A673 (cell line): ENCODE measurements at regions not wholly inside any gene's neighbourhood (a gene's known extent, or its start where the extent isn't known, plus 50 kb on each side); places are given as distances from the start of the nearest gene placed in this dataset.
"Not testable (repeated sequence)": the region's sequence is repeated elsewhere in the genome, so short reads cannot be mapped to it uniquely, and the experiment has no call there.

Source experiments
- EZH2 ChIP-seq: fragments of 200-600 bp; sonication (generic); IDR thresholded peaks from 2 replicates; pipeline ENCODE4 v1.6.1; 2017; ENCODE audit warnings: borderline replicate concordance, low read depth, mild to moderate bottlenecking, mixed read lengths, antibody characterized with exemption, low read length; ENCODE audit not compliant: poor library complexity, severe bottlenecking
- TF ChIP-seq, protein P1 (sequence below): fragments of 300-800, 200-600 bp; sonication (generic); conservative IDR thresholded peaks from 2 replicates; pipeline ENCODE4 v1.5.1; 2017; ENCODE audit warnings: low read depth, mild to moderate bottlenecking, antibody characterized with exemption, low read length, moderate library complexity, mixed read lengths

DNA sequence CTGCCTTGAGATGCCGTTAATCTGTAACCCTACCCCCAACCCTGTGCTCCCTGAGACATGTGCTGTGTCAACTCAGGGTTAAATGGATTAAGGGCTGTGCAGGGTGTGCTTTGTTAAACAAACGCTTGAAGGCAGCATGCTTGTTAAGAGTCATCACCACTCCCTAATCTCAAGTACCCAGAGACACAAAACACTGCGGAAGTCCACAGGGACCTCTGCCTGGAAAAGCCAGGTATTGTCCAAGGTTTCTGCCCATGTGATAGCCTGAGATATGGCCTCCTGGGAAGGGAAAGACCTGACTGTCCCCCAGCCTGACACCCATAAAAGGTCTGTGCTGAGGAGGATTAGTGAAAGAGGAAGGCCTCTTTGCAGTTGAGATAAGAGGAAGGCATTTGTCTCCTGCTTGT, 270.8 kb upstream of the FRG2C start:
- TF ChIP-seq, protein P1, sequence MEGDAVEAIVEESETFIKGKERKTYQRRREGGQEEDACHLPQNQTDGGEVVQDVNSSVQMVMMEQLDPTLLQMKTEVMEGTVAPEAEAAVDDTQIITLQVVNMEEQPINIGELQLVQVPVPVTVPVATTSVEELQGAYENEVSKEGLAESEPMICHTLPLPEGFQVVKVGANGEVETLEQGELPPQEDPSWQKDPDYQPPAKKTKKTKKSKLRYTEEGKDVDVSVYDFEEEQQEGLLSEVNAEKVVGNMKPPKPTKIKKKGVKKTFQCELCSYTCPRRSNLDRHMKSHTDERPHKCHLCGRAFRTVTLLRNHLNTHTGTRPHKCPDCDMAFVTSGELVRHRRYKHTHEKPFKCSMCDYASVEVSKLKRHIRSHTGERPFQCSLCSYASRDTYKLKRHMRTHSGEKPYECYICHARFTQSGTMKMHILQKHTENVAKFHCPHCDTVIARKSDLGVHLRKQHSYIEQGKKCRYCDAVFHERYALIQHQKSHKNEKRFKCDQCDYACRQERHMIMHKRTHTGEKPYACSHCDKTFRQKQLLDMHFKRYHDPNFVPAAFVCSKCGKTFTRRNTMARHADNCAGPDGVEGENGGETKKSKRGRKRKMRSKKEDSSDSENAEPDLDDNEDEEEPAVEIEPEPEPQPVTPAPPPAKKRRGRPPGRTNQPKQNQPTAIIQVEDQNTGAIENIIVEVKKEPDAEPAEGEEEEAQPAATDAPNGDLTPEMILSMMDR = not testable (repeated sequence)
- TF ChIP-seq EZH2 = not testable (repeated sequence)
